Right ventricle myocardium superior (tissue), 1 donor: ENCODE measurements at regions not wholly inside any gene's neighbourhood (a gene's known extent, or its start where the extent isn't known, plus 50 kb on each side); places are given as distances from the start of the nearest gene placed in this dataset.
"Not testable (repeated sequence)": the region's sequence is repeated elsewhere in the genome, so short reads cannot be mapped to it uniquely, and the experiment has no call there.

Source experiments
- ATAC-seq: fragments of 200-7000 bp; cut with Tn5 transposase; one replicate; pipeline ENCODE4 v1.9.1; 2020; ENCODE audit warnings: mild to moderate bottlenecking; ENCODE audit not compliant: poor library complexity
- DNase-seq: peaks from one replicate; pipeline ENCODE4 v3.0.0-alpha.2; 2020
- intact Hi-C: fragments of 100-400 bp; cut with DNase I; formaldehyde crosslinking; loops from one replicate; pipeline ENCODE4 v1.11.2; 2022
- donor health status: DM: no; HTN: yes; CAD: no; lungs with severe emphysema.

DNA sequence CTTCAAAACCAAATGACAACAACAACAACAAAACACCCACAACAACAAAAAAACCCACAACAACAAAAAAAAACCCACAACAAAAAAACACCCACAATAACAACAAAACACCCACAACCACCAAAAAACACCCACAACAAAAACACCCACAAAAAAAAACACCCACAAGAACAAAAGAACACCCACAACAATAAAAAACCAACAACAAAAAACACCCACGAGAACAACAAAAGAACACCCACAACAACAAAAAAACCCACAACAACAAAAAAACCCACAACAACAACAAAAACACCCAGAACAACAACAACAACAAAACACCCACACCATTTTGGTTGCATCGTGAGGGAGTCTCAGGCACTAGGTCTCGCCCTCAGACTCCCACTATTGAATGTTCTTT, 117.8 kb downstream of the C16orf95 start:
- intact Hi-C loops: no loop called here
- ATAC-seq: no peak
- DNase-seq: no peak

DNA sequence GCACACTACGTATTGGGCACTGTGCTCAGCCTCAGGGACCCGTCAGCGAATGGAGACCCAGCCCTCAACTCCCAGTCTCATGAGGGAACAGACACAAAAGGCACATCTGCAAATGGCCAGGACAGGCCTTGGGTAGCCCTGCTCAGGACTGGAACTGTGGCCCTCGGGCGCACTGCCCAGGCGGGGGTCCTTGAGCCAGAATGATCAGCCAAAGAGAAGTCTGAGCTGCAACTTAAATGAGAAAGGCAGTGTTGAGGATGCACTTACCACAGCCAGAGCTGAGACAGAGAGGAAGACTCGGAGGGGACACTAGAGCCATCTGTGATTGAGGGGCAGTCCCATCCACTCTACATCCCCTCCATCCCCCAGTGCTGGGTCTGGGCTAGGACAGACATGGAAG, 117.3 kb downstream of the C16orf95 start:
- intact Hi-C loops: no loop called here
- no peak for ATAC-seq

DNA sequence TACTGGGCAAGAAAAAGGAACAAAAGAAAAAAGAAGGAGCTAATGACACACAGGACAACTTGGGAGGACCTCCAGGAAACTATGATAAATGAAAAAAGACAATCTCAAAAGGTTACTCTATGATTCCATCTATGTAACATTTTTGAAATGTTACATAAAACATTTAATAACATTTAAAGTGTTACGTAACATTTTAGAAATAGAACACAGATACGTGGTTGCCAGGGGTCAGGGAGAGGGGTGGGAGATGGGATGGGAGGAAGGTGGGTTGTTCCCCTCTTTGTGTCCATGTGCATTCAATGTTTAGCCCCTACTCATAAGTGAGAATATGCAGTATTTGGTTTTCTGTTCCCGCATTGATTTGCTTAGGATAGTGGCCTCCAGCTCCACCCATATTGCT, 116.6 kb downstream of the C16orf95 start:
- no peak for ATAC-seq
- no peak for DNase-seq
- intact Hi-C loops: no loop called here

More for the DNA sequence above, 117.3 kb downstream of the C16orf95 start:
- no peak for DNase-seq

DNA sequence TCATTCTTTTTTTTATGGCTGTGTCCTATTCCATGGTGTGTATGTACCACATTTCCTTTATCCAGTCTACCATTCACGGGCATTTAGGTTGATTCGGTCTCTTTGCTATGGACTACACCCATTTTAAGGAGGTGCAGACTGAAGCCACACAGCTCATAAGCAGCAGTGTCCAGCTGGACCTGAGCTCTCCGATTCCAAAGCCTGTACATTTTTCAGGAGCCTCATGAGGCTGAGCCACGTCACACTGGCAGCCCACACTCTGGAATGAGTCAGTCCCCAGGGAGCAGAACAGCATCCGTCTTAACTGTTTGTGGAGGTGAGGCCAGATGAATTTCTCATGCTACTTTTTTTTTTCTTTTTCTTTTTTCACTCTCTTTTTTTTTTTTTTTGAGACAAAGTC, 116.1 kb downstream of the C16orf95 start:
- intact Hi-C loops: no loop called here
- ATAC-seq (peak; percentile 89), DNase-seq (peak; percentile 82)

DNA sequence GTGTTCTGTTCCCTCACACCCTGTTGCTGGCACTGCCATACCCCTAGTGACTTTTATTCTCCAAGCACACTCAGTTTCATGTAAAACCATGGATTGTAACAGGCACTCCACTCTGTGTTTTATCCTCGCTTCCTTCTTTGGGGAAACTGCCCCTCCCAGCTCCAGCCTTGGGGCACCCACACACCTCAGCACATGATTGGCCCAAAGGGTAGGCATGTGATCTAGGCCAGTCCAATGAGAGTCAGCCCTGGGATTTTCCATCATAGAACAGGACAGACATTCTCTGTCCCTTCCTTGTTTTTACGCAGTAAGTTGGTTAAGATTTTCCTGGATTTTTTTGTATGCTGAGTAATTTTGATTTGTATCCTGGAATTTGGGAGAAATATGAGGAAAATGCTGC, 115.4 kb downstream of the C16orf95 start:
- ATAC-seq: no peak

DNA sequence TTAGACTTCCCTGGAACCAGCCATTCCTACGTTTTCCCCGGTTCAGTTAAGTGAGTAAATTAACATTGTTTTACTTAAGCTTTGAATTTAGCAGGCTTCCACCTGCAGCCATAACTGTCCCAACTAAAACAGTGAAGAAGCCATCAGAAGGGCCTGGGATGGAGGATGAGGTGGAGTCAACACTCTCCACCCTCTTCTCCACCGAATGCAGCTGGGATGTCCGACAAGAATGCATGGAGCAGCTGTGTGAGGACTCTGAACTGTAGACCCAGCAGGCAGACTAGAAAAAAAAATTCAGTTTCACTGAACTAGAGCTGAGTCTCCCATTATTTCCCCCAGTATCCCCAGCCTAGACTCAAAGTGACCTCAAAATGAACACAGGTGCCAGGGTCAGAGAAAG, 114.8 kb downstream of the C16orf95 start:
- DNase-seq (no peak), ATAC-seq (no peak)
- intact Hi-C loops: no loop called here

More for the DNA sequence above, 115.4 kb downstream of the C16orf95 start:
- no peak for DNase-seq
- intact Hi-C loops: no loop called here

DNA sequence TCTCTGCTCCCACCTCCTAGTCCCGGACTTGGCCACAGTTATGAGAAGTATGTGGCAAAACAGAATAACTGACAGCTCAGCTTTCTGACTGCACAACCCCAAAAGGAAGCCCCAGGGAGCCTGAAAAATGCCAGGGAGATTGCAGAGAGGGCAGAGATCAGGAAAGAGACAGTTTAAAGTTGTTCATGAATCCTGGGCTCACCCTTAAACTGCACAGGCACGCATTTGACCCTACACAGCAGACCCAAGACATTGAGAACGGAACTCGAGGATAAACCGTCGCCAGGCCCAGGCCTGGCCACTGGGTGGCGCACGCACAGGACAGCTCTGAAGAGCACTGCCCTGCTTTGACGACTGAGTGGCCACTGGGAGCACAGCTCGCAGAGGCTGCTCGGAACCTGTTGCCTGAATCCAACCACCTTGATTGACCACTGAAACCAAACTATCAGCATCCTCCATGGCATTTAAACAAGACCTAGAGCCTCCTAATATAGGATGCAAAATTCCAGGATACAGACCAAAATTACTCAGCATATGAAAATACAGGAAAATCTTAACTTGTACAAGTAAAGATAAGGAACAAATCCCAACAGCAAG, 114.0 kb downstream of the C16orf95 start:
- peak; percentile 79 for DNase-seq
- peak; percentile 51 for ATAC-seq
- intact Hi-C loops: no loop called here

DNA sequence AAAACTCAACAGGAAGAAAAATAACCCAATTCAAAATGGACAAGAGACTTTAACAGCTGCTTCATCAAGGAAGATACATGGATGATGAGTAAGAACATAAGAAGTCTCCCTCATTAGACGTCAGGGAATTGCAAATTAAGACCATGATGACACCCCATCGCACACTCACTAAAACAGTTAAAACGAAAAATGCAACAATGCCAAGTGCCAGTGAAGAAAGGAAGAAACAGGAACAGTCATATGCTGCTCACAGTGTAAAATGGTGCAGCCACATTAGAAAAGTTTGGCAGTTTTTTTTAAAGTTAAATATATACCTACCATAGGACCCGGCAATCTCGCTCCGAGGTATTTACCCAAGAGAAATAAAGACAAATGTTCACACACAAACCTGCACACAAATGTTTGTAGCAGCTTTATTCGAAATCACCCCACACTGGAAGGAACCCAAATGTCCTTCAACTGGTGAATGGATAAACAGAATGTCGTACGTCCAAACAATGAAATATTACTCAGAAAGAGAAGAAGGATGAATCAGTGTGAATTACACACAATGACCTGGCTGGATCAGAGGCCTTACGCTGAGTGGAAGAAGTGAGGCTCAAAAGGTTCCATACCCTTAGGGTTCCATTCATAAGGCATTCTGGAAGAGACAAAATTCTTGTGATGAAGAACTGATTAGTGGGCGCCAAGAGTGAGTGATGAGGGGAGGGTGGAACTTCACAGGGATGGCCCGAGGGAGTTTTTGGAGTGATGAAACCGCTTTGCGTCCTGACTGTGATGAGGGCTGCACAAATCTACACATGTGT, 110.3 kb downstream of the C16orf95 start:
- intact Hi-C loops: no loop called here
- ATAC-seq (peak; percentile 81), DNase-seq (no peak)

DNA sequence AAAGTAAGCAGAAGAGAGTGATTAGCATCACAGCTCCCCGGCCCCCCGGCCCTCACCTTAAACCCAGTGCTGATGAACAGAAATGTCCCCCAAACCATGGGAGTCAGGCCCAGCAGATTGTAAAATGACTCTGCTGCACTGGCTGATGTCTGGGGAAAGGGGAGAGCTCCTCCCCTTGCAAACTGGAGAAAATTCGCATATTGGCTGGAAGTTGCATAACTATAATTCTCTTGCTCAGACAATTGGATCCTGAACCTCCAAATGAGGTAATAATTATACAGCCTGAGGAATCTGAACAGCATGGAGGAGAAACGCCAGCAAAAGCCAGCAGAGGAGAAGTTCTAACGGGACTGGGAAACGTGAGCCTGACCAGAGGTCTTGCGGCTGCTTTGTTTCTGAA, 109.7 kb downstream of the C16orf95 start:
- DNase-seq: no peak
- peak; percentile 91 for ATAC-seq
- intact Hi-C loops: no loop called here

DNA sequence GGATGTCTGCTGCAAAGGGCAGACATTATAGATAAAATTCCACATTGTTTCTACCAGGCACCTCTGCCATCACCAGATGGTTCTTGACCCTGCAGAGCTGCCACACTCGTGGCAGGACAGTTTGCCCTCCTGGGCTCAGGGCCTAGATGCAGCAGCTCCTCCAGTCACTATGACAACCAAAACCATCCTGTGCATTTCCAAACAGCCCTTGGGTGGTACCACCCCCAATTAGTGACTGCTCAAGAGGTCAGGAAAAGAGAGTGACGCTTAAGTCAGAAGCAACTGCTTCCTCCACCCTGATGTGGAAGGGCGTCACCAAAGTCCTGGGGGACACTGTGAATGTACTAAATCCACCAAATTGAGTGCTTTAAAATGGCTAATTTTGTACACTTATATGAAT, 109.2 kb downstream of the C16orf95 start:
- intact Hi-C loops: no loop called here
- peak; percentile 24 for ATAC-seq
- DNase-seq: no peak

DNA sequence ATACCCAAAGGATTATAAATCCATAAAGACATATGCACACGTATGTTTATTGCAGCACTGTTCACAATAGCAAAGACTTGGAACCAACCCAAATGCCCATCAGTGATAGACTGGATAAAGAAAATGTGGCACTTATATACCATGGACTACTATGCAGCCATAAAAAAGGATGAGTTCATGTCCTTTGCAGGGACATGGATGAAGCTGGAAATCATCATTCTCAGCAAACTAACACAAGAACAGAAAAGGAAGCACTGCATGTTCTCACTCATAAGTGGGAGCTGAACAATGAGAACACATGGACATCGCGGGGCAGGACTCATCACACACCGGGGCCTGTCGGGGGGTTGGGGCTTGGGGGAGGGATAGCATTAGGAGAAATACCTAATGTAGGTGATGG, 108.2 kb downstream of the C16orf95 start:
- ATAC-seq, DNase-seq, intact Hi-C loops: not testable (repeated sequence)

DNA sequence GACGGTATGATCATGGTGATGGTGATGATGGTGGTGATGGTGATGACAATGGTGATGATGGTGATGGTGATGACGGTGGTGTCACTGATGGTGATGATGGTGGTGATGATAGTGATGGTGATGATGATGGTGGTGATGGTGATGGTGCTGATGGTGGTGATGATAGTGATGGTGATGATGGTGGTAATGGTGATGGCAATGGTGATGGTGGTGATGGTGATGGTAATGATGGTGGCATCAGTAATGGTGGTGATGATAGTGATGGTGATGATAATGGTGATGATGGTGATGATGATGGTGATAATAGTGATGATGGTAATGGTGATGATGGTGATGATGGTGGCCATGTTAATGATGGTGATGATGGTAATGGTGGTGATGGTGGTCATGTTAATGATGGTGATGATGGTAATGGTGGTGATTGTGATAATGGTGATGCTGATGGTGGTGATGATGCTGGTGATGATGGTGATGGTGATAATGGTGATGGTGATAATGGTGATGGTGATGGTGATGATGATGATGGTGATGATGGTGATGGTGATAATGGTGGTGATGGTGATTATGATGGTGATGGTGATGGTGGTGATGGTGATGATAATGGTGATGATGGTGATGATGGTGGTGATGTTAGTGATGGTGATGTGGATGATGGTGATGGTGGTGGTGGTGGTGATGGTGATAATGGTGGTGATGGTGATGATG, 107.2 kb downstream of the C16orf95 start:
- ATAC-seq (no peak), DNase-seq (no peak)
- intact Hi-C loops: no loop called here

DNA sequence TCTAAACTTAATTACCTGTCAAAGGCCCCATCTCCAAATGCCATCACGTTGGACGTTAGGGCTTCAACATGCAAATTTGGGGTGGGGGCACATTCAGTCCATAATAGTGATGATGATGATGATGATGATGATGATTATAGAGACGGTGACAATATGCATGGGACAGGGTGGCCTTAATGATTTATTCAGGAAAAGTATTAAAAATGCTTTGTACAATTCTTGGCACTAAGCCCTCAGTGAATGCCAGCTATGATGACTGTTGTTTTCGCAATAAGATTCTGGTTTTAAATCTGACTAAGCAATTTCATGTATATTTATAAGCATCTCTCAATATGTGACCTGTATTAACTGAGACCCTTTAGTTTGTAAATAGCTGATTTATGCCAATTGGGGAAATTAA, 106.3 kb downstream of the C16orf95 start:
- ATAC-seq (no peak), DNase-seq (no peak)
- intact Hi-C loops: no loop called here

DNA sequence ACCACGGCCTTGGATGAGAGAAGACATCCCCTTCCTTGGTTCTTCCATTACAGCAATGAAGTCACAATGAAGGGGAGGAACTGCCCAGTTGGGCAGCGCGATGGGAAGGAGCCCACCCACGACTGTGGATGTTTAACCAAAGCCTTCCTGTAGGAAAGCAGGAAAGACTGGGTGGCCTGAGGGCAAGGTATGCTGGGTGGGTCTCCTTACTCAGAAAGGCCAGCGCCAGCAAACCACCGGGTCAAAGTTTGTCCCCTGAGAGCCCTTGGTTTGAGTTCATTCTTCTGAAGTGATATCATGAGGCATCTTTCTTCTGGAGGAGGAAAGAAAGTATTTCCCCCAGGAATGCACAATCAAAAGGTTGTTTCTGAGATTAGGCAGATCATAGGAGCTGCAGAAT, 105.2 kb downstream of the C16orf95 start:
- intact Hi-C loops: no loop called here
- ATAC-seq (no peak), DNase-seq (no peak)

DNA sequence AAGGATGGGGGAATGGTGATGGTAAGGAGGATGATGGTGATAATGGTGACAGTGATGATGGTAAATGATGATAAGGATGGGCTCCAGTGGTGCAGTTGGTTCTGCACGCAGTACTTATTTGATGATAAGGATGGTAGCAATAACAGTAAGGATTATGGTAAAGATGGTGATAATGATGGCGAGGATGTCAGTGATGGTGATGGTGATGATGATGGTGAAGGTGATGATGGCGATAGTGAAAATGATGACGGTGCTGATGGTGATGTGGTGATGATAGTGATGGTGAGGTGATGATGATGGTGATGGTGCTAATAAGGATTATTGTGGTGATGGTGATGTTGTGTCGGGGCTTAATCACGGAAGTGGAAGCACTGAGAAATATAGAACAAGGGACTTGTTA, 103.7 kb downstream of the C16orf95 start:
- intact Hi-C loops: no loop called here
- no peak for DNase-seq
- ATAC-seq: no peak

DNA sequence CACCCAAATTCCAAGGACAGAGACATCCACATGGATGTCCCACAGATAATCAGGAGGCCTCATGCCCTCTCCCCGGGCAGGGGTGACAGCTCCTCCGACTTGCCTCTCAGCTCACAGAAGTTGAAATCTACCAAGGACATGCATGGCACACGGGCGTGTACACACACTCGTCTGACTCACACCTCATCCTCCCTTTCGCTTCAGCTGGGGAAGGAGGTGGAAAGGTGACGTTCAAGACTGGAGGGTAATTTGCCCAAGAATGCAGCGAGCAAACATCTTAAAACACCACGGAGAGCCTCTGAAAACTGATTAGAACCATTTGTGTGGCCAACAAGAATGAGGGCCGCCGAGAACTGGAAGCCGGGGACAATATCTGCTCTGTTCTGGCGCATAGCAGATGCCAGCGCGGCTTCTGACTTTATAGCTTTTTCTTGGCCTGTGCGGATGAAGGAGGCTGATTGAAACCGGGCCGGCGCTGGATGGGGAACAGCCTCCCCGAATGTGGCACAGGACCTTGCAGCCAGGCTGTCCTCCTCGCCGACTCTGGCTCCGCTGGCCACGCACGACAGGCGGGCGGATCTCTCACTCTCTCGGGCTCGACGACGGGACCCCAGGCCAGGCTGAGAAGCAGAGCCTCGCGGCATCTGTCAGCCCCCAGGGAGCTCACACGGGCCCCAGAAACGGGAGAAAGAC, 100.9 kb downstream of the C16orf95 start:
- DNase-seq: no peak
- no peak for ATAC-seq
- intact Hi-C loops: no loop called here

DNA sequence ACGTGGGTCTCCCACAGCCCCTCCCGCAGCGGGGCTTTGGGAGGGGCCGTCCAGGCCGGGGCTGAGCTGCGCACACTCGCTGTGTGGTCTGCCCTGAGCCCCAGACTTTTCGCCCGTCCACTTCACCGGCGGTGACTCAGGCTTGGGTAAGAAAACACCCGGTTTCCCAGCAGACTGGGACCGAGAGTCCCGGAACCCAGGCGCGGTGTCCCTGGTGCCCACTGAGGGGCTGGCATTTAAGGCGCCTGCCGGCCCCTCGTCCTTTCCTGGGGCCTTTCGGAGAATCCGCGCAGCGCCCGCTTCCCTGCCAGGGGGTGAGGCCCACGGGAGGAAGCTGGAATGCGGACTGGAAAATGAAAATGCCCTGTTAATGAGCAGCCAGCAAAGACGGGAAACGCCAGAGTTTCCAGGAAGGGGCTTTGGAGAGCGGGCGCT, 100.3 kb downstream of the C16orf95 start:
- no peak for DNase-seq
- ATAC-seq: no peak
- intact Hi-C loops: no loop called here

DNA sequence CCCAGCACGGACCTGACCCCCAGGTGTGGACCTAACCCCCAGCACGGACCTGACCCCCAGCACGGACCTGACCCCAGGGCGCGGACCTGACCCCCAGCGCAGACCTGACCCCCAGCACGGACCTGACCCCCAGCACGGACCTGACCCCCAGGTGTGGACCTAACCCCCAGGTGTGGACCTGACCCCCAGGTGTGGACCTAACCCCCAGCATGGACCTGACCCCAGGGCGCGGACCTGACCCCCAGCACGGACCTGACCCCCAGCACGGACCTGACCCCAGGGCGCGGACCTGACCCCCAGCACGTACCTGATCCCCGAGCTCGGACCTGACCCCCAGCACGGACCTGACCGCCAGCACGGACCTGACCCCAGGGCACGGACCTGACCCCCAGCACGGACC, 99.4 kb downstream of the C16orf95 start:
- DNase-seq, intact Hi-C loops, ATAC-seq: not testable (repeated sequence)

DNA sequence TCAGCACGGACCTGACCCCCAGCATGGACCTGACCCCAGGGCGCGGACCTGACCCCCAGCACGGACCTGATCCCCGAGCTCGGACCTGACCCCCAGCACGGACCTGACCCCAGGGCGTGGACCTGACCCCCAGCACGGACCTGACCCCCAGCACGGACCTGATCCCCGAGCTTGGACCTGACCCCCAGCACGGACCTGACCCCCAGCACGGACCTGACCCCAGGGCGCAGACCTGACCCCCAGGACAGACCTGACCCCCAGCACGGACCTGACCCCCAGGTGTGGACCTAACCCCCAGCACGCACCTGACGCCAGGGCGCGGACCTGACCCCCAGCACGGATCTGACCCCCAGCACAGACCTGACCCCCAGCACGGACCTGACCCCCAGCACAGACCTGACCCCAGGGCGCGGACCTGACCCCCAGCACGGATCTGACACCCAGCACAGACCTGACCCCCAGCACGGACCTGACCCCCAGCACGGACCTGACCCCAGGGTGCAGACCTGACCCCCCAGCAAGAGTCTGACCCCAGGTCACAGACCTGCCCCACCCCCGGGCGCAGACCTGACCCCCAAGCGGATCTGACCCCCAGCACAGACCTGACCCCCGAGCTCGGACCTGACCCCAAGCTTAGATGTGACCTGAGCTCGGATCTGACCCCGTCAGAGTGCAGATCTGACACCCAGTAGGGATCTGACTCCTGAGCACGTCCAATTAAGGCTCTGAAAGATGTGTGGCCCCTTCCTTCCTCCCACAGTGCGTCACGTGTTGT, 98.7 kb downstream of the C16orf95 start:
- intact Hi-C loops: no loop called here
- ATAC-seq (no peak), DNase-seq (no peak)
